IPS-18c (cell line): ENCODE measurements at regions not wholly inside any gene's neighbourhood (a gene's known extent, or its start where the extent isn't known, plus 50 kb on each side); places are given as distances from the start of the nearest gene placed in this dataset.
"Not testable (repeated sequence)": the region's sequence is repeated elsewhere in the genome, so short reads cannot be mapped to it uniquely, and the experiment has no call there.

ENCODE experiments used
- H3K4me3 ChIP-seq: 2 replicates; pipeline ENCODE4 v1.7.0; 2013; ENCODE audit warnings: low read depth, mild to moderate bottlenecking, low read length, moderate library complexity; ENCODE audit not compliant: insufficient read depth
- H3K9me3 ChIP-seq: one replicate; pipeline ENCODE4 v1.6.1; 2013; ENCODE audit warnings: mild to moderate bottlenecking, low read length, moderate library complexity; ENCODE audit not compliant: control insufficient read depth, insufficient read depth

- no peaks in the 10 kb centered on the region for H3K9me3 ChIP-seq
Observed at GRCh38 chr7:125430013-125430412, 500.4 kb upstream of the POT1 start.

GRCh38 chr7:125427676-125428075 lies 498.1 kb upstream of the POT1 start:
- no peaks in the 10 kb centered on the region for H3K9me3 ChIP-seq
- H3K4me3 ChIP-seq = no peak overlapping the region

More at GRCh38 chr7:125430013-125430412, 500.4 kb upstream of the POT1 start:
- no peak overlapping the region for H3K4me3 ChIP-seq

- Histone ChIP-seq H3K9me3 (no peaks in the 10 kb centered on the region), H3K4me3 (no peak overlapping the region)
Observed at GRCh38 chr7:125425506-125425905, 495.9 kb upstream of the POT1 start.

GRCh38 chr7:125424721-125425120 lies 495.1 kb upstream of the POT1 start:
- no peaks in the 10 kb centered on the region for H3K9me3 ChIP-seq
- H3K4me3 ChIP-seq = no peak overlapping the region

GRCh38 chr7:125423458-125424155 lies 494.0 kb upstream of the POT1 start:
- H3K4me3 ChIP-seq = no peak overlapping the region
- H3K9me3 ChIP-seq = no peaks in the 10 kb centered on the region

- not testable (repeated sequence) for H3K9me3 ChIP-seq, H3K4me3 ChIP-seq
Observed at GRCh38 chr7:125421407-125421806, 491.8 kb upstream of the POT1 start.

- Histone ChIP-seq H3K9me3 (no peaks in the 10 kb centered on the region), H3K4me3 (no peak overlapping the region)
Observed at GRCh38 chr7:125412890-125413665, 483.5 kb upstream of the POT1 start.

- Histone ChIP-seq H3K4me3 (no peak overlapping the region), H3K9me3 (no peaks in the 10 kb centered on the region)
Observed at GRCh38 chr7:125409921-125410320, 480.3 kb upstream of the POT1 start.

- Histone ChIP-seq H3K9me3 (no peaks in the 10 kb centered on the region), H3K4me3 (no peak overlapping the region)
Observed at GRCh38 chr7:125406111-125406510, 476.5 kb upstream of the POT1 start.

GRCh38 chr7:125399408-125399807 lies 469.8 kb upstream of the POT1 start:
- Histone ChIP-seq H3K9me3 (no peaks in the 10 kb centered on the region), H3K4me3 (no peak overlapping the region)

- H3K9me3 ChIP-seq = no peaks in the 10 kb centered on the region
Observed at GRCh38 chr7:125396466-125397151, 467.0 kb upstream of the POT1 start.

GRCh38 chr7:125391921-125392320 lies 462.3 kb upstream of the POT1 start:
- no peak overlapping the region for H3K4me3 ChIP-seq

More at GRCh38 chr7:125396466-125397151, 467.0 kb upstream of the POT1 start:
- no peak overlapping the region for H3K4me3 ChIP-seq

GRCh38 chr7:125390981-125391380 lies 461.4 kb upstream of the POT1 start:
- Histone ChIP-seq H3K9me3 (no peaks in the 10 kb centered on the region), H3K4me3 (no peak overlapping the region)

More at GRCh38 chr7:125391921-125392320, 462.3 kb upstream of the POT1 start:
- no peaks in the 10 kb centered on the region for H3K9me3 ChIP-seq

- Histone ChIP-seq H3K9me3 (no peaks in the 10 kb centered on the region), H3K4me3 (no peak overlapping the region)
Observed at GRCh38 chr7:125386211-125386610, 456.6 kb upstream of the POT1 start.

GRCh38 chr7:125383324-125383723 lies 453.7 kb upstream of the POT1 start:
- no peaks in the 10 kb centered on the region for H3K9me3 ChIP-seq

GRCh38 chr7:125382401-125382800 lies 452.8 kb upstream of the POT1 start:
- Histone ChIP-seq H3K9me3 (no peaks in the 10 kb centered on the region), H3K4me3 (no peak overlapping the region)

More at GRCh38 chr7:125383324-125383723, 453.7 kb upstream of the POT1 start:
- no peak overlapping the region for H3K4me3 ChIP-seq

- Histone ChIP-seq H3K9me3 (no peaks in the 10 kb centered on the region), H3K4me3 (no peak overlapping the region)
Observed at GRCh38 chr7:125375942-125376341, 446.3 kb upstream of the POT1 start.

- H3K9me3 ChIP-seq = no peaks in the 10 kb centered on the region
- no peak overlapping the region for H3K4me3 ChIP-seq
Observed at GRCh38 chr7:125370502-125370901, 440.9 kb upstream of the POT1 start.
